Nephron progenitor cell (in vitro differentiated cells): ENCODE measurements at regions not wholly inside any gene's neighbourhood (a gene's known extent, or its start where the extent isn't known, plus 50 kb on each side); places are given as distances from the start of the nearest gene placed in this dataset.

Experiments used
- DNase-seq: peaks from one replicate; pipeline ENCODE4 v3.0.0; 2021
- H3K27ac Mint-ChIP-seq: 2 replicates; pipeline ENCODE4 v1.8.0; 2021; ENCODE audit warnings: mild to moderate bottlenecking, moderate library complexity, mixed read lengths
- H3K27me3 Mint-ChIP-seq: 2 replicates; pipeline ENCODE4 v1.8.0; 2021; ENCODE audit warnings: mild to moderate bottlenecking, low read depth, mixed read lengths; ENCODE audit not compliant: poor library complexity
- H3K36me3 Mint-ChIP-seq: 2 replicates; pipeline ENCODE4 v1.8.0; 2021; ENCODE audit warnings: low read depth, mixed read lengths
- H3K4me1 Mint-ChIP-seq: 2 replicates; pipeline ENCODE4 v1.8.0; 2021; ENCODE audit warnings: mixed read lengths
- H3K4me3 Mint-ChIP-seq: 2 replicates; pipeline ENCODE4 v1.8.0; 2021; ENCODE audit warnings: mild to moderate bottlenecking, moderate library complexity, mixed read lengths
- H3K9me3 Mint-ChIP-seq: 2 replicates; pipeline ENCODE4 v1.8.0; 2021; ENCODE audit warnings: mild to moderate bottlenecking, moderate library complexity, mixed read lengths
- CTCF ChIP-seq: fragments of 200-600 bp; sonication (generic); IDR thresholded peaks from 2 replicates; pipeline ENCODE4 v1.5.0; 2021; ENCODE audit warnings: antibody characterized with exemption

DNA sequence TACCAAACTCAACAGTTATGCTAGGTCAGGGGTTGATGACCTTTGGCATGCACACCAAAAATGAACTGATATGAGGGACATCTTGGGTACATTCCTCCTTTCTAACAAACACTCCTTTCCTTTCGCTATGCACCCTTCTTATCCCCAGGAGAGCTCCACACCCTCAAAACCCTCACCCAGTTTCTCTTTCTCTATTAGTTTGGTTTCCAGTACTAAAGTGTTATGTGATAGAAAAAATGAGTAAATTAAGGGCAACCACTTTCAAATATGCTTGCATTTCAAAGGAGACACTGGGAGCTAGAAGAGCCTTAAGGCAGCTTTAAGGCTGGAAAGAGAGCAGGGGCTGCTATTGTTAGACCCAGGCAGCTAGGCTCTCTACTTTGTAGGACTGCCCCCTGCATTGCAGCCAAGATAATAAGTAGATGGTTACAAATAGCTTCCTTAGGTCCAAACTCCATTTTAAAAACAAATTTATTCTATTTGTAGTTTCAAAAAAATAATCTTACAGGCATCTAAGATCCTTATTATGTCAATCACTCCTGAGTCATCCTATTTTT, 244.3 kb downstream of the ZIC1 start:
- Mint-ChIP-seq H3K9me3 (no peaks in the 10 kb centered on the region), H3K4me3 (no peak overlapping the region), H3K36me3 (no peaks in the 10 kb centered on the region), H3K27me3 (no peaks in the 10 kb centered on the region), H3K27ac (peak overlapping the region; percentile 23), H3K4me1 (no peaks in the 10 kb centered on the region)
- DNase-seq, result no peak
- TF ChIP-seq CTCF, result no peak

DNA sequence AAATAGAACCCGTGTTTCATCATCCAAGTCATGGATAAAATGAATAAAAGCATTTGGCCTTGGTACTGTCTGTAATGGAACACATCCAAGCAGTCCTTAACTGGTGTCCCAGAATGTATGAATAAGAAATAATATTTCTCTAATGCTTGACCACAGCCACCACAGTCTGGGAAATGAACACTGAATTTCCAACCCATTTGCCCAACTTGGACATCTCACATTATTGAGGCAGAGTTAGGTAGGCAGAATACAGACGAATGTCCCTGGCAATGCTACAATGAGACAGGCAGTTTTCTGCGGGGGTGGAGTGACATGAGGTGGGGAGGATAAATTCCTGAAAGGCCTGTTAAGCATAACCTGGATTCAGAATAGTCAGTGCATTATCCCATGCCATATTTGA, 245.7 kb downstream of the ZIC1 start:
- Mint-ChIP-seq H3K27me3 (peaks cover 3% of the 10 kb centered on the region), H3K27ac (no peak overlapping the region), H3K9me3 (no peaks in the 10 kb centered on the region), H3K36me3 (no peaks in the 10 kb centered on the region), H3K4me1 (no peaks in the 10 kb centered on the region), H3K4me3 (no peak overlapping the region)
- no peak for TF ChIP-seq CTCF
- no peak for DNase-seq

DNA sequence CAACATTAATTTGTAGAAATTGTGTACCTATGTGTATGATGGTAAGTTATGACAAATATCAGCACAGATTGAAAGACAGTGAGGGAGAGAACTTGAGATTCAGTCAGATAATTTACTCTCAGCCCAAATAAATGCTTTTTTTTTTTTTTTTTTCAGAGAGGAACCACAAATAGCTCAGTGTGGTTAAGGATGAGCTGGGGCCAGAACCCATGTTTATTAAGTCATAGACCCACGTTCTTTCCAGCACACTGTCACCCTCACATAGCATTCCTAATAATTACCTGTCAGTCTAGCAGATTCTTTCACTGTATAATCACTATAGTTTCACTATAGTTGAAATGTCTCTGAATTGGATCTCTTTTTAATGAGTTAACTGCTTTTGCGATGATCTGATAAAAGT, 246.1 kb downstream of the ZIC1 start:
- no peak overlapping the region for H3K4me3 Mint-ChIP-seq
- no peak overlapping the region for H3K27ac Mint-ChIP-seq
- no peaks in the 10 kb centered on the region for H3K36me3 Mint-ChIP-seq
- H3K9me3 Mint-ChIP-seq, result no peaks in the 10 kb centered on the region
- H3K27me3 Mint-ChIP-seq, result peaks cover 3% of the 10 kb centered on the region
- no peak for DNase-seq
- TF ChIP-seq CTCF, result no peak
- H3K4me1 Mint-ChIP-seq, result no peaks in the 10 kb centered on the region

- H3K4me1 Mint-ChIP-seq, result no peaks in the 10 kb centered on the region
- no peak overlapping the region for H3K27ac Mint-ChIP-seq
- no peaks in the 10 kb centered on the region for H3K36me3 Mint-ChIP-seq
Measured at GRCh38 chr3:147656023-147656422, 246.9 kb downstream of the ZIC1 start.

GRCh38 chr3:147661916-147662315, 252.8 kb downstream of the ZIC1 start:
- Mint-ChIP-seq H3K9me3 (no peaks in the 10 kb centered on the region), H3K4me3 (no peak overlapping the region), H3K27ac (no peak overlapping the region), H3K27me3 (peaks cover 6% of the 10 kb centered on the region), H3K4me1 (no peaks in the 10 kb centered on the region), H3K36me3 (no peaks in the 10 kb centered on the region)
- no peak for TF ChIP-seq CTCF
- no peak for DNase-seq

More at GRCh38 chr3:147656023-147656422, 246.9 kb downstream of the ZIC1 start:
- Mint-ChIP-seq H3K27me3 (peaks cover 3% of the 10 kb centered on the region), H3K4me3 (no peak overlapping the region), H3K9me3 (no peaks in the 10 kb centered on the region)
- no peak for DNase-seq
- TF ChIP-seq CTCF, result no peak

- Mint-ChIP-seq H3K36me3 (no peaks in the 10 kb centered on the region), H3K4me1 (no peaks in the 10 kb centered on the region), H3K27me3 (peaks cover 6% of the 10 kb centered on the region), H3K9me3 (no peaks in the 10 kb centered on the region), H3K4me3 (no peak overlapping the region), H3K27ac (no peak overlapping the region)
- no peak for TF ChIP-seq CTCF
- no peak for DNase-seq
Measured at GRCh38 chr3:147662705-147663104, 253.5 kb downstream of the ZIC1 start.
